ENCODE measurements at regions not wholly inside any gene's neighbourhood (a gene's known extent, or its start where the extent isn't known, plus 50 kb on each side); places are given as distances from the start of the nearest gene placed in this dataset.
"Not testable (repeated sequence)": the region's sequence is repeated elsewhere in the genome, so short reads cannot be mapped to it uniquely, and the experiment has no call there.

- DNase-seq (ENCODE audit: low read depth in 1 of 2, low spot score in 1 of 2), result no peak
Observed at GRCh38 chr17:33990943-33991706, 264.0 kb upstream of the CCL2 start.

DNA sequence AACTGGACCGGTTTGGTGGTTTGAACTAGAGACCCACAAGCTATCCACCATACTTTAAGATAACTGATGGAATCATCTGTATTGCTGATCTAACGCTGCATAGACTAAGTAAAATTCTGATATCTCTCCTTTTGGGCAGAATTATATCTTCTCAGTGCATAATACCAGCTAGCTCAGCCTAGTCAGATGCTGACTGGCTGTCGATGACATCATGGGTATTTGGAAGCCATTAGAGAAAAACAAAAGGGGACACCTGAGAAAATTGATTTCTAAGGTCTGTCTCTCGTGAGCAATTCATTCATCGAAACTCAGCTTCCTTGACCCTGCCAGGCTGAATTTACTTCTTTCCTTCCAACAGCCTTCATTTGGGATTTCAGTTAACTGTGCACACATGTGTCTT lies 263.0 kb upstream of the CCL2 start:
- DNase-seq (ENCODE audit: low read depth in 1 of 2, low spot score in 1 of 2), result no peak

- no peak for DNase-seq (ENCODE audit: low read depth in 1 of 2, low spot score in 1 of 2)
Observed at GRCh38 chr17:34000639-34001038, 254.4 kb upstream of the CCL2 start.

GRCh38 chr17:34001246-34001645 lies 253.8 kb upstream of the CCL2 start:
- DNase-seq (ENCODE audit: low read depth in 1 of 2, low spot score in 1 of 2), result no peak

DNA sequence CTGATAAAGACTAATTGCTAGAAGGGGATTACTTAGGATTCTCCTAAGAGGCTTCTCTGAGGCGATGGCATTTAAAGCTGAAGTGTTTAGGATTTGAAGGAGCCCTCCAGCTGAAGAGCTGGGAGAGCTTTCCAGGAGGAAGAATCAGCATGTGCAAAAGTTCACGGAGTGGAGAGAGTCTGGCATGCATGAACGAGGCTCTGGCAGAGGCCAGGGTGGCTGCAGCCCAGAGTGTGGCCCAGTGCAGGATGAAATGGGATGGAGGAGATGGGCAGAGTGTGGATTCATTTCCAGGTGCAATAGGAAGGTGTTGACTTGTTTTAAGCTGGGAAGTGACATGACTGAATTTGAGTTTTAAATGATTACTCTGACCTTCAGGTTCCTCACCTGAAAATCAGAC lies 249.0 kb upstream of the CCL2 start:
- DNase-seq (ENCODE audit: low read depth in 1 of 2, low spot score in 1 of 2), result no peak

DNA sequence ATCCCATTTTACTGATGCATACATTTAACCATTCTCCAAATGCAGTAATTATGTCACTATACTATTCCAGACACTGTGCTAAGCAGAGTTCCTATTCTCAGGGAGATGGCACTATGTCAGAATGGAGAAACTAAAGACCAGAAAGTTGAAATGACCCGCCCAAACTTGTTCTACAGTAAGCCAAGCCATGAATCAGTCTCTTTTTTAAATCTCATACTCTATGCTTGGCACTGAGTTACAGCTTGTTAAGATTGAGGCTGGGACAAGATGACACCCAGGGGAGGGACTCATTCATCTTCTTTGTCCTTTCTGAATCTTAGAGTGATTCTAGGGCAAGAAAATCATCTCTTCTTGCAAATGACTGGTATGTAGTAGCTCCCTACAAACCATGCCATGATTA lies 247.0 kb upstream of the CCL2 start:
- DNase-seq (ENCODE audit: low read depth in 1 of 2, low spot score in 1 of 2), result no peak

GRCh38 chr17:34009912-34010311 lies 245.2 kb upstream of the CCL2 start:
- DNase-seq (ENCODE audit: low read depth in 1 of 2, low spot score in 1 of 2), result no peak

DNA sequence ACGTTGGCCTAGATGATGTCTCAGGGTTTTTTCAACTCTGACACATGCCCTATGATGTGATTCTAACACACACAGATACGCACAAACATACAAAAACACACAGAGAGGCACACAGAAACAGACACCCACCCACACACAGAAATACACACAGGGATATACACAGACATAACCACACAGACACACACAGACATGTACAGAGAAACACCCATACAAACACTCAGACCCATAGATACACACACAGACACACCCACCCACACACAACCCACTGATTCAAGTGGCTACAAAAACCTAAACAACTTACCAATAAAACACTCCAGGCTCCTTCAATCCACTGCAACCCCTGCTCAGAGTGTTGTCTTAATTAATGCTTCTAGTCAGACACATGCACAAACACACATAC lies 244.6 kb upstream of the CCL2 start:
- no peak for DNase-seq (ENCODE audit: low read depth in 1 of 2, low spot score in 1 of 2)

DNA sequence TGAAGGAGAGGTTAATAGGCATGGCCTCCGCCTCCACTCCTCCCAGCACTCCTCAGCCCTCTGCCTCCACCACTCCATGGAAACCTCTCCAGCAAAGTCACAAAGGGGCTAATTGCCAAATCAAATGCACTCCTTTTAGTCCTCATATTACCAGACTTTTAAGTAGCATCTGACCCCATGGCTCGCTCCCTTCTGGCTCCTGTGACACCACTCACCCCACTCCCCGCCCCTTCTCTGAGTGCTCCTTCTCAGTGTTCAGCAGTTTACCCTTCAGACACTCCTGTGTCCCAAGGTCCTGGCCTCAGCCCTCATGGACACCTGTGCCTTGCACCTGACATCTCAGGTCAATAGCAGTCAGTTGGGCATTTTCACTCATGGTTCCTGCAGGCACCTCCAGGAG lies 243.5 kb upstream of the CCL2 start:
- DNase-seq (ENCODE audit: low read depth in 1 of 2, low spot score in 1 of 2), result no peak

DNA sequence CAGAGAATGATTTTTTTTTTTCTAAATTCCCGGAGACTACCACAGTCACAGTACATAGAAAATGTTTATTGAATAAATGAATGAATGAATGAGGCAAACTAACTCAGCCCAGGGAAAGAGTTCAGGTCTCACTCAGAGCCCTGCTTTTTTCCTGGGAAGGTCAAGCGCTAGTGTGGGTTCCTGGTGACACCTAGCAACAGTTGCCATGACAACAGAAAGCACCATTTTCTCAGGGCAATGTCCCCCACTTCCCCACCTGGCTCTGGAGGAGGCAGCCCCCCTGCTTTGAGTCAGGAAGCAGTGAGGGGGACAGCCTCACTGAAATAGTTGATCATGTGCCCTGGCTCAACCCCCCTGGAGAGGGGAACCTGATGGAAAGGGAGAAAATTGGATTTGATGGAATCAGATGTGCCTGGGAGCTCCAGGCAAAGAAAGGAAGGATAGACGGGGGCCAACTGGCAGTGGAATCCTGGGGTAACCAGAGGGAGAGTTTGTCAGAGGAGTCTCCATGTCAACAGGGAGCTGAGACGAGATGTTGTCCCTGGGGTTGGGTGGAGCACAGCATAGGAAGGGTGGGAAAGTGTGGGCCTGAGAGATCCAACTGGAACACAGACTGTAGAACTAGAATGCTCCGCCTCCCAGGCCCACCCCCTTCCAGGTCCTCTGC lies 242.2 kb upstream of the CCL2 start:
- no peak for DNase-seq (ENCODE audit: low read depth in 1 of 2, low spot score in 1 of 2)

- DNase-seq (ENCODE audit: low read depth in 1 of 2, low spot score in 1 of 2), result no peak
Observed at GRCh38 chr17:34015253-34015652, 239.8 kb upstream of the CCL2 start.

GRCh38 chr17:34024386-34024785 lies 230.7 kb upstream of the CCL2 start:
- DNase-seq (ENCODE audit: low read depth in 1 of 2, low spot score in 1 of 2), result no peak

DNA sequence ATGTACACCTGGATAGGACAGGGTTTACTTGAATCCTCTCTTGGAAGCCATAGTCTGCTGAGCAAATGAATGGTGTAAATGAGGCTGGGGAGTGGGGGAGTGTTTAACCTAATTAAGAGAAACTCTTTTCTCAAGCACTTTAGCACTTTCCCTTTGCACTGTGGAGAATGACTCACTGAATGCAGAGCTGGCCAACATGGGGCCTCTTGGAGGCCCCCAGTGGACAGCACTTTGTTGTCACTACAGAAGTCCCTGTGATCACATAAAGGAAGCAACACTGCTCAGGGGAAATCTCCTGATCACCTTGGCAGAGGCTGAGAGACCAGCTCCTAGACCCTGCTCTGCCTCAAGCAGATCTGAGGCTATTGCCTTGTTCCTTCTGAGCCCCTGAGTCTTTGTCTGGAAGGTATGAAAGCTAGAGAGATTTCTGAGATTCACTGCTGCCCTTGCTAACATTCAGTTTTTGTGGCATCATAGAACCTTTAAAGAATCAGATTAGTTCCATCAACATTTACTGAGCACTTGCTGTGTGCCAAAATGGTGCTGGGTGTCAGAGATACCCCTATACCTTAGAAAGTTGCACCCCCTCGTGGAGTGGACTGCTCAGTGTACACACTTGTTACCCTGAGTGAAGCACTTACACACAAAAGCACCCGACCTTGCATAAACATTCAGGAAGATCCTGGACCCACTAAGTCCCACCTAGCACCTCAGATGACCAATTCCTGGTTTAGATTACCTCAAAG lies 230.1 kb upstream of the CCL2 start:
- no peak for DNase-seq (ENCODE audit: low read depth in 1 of 2, low spot score in 1 of 2)

DNA sequence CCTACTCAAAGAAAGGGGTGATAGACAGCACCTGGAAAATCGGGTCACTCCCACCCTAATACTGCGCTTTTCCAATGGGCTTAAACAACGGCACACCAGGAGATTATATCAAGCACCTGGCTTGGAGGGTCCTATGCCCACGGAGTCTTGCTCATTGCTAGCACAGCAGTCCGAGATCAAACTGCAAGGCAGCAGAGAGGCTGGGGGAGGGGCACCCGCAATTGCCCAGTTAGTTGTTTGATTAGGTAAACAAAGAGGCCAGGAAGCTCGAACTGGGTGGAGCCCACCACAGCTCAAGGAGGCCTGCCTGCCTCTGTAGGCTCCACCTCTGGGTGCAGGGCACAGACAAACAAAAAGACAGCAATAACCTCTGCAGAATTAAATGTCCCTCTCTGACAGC lies 224.5 kb upstream of the CCL2 start:
- not testable (repeated sequence) for DNase-seq (ENCODE audit: low read depth in 1 of 2, low spot score in 1 of 2)

- not testable (repeated sequence) for DNase-seq (ENCODE audit: low read depth in 1 of 2, low spot score in 1 of 2)
Observed at GRCh38 chr17:34032305-34032704, 222.8 kb upstream of the CCL2 start.

- DNase-seq (ENCODE audit: low read depth in 1 of 2, low spot score in 1 of 2), result not testable (repeated sequence)
Observed at GRCh38 chr17:34038786-34039185, 216.3 kb upstream of the CCL2 start.

DNA sequence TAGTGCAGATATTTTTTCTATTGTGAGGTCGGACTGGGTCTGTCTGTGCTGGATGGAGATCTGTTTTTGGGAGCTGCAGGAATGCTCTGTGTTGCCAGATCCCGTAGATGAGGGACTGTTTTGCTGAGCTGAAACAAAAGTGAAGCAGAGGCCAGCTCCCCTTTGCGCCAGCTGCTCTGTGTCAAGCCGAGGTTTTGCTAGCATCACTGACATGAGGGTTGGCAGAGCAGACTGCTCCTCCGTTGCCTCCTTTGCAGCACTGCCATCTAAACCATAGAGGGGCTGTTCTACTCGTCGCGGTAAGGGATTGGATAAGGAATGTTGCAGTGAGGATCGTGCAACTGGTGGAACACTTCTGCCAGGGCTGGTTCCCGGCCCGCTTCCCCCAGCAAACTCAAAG lies 215.9 kb upstream of the CCL2 start:
- not testable (repeated sequence) for DNase-seq (ENCODE audit: low read depth in 1 of 2, low spot score in 1 of 2)

GRCh38 chr17:34039759-34040555 lies 215.1 kb upstream of the CCL2 start:
- DNase-seq (ENCODE audit: low read depth in 1 of 2, low spot score in 1 of 2), result not testable (repeated sequence)

- DNase-seq (ENCODE audit: low read depth in 1 of 2, low spot score in 1 of 2), result no peak
Observed at GRCh38 chr17:34045990-34046389, 209.1 kb upstream of the CCL2 start.

- no peak for DNase-seq (ENCODE audit: low read depth in 1 of 2, low spot score in 1 of 2)
Observed at GRCh38 chr17:34051046-34051445, 204.0 kb upstream of the CCL2 start.

GRCh38 chr17:34054495-34054894 lies 200.6 kb upstream of the CCL2 start:
- DNase-seq (ENCODE audit: low read depth in 1 of 2, low spot score in 1 of 2), result no peak

Measured in activated CD4-positive, alpha-beta T cell treated with anti-CD3 and anti-CD28 coated beads, Interleukin-2, amount 50 U/mL, for 24 hours (primary cell).